ENCODE measurements at regions not wholly inside any gene's neighbourhood (a gene's known extent, or its start where the extent isn't known, plus 50 kb on each side); places are given as distances from the start of the nearest gene placed in this dataset.

DNA sequence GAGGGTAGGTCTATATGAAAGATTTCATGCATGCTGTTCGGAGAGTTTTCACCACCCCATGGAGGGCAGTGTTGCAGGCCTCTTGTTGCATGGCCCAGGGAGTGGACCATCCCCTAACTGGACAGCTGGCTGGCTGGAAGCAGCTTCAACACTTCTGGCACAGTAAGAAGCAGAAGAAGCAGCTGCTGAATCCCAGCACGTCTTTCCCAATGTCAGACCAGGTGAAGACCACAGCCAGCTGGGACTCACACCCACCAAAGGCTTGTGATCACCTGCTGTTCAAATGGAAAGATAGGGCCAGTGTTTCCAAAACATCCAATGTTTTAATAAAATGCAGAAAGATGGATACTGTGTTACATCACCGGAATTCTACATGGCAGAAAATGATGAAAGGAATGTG lies 1423.6 kb downstream of the AACS start:
- no peak for TF ChIP-seq RFX5 (IDR thresholded peaks at IDR 0.05; ENCODE audit: borderline replicate concordance, low read depth, low read length)
- no peak for TF ChIP-seq JUN (IDR thresholded peaks at IDR 0.05; ENCODE audit: low read depth, low read length)
- TF ChIP-seq EGR1 (IDR thresholded peaks at IDR 0.05; ENCODE audit: borderline replicate concordance, low read depth, low read length): no peak
- no peak for TF ChIP-seq POLR2AphosphoS5 (IDR thresholded peaks at IDR 0.05; ENCODE audit: low read depth, low read length)
- TF ChIP-seq, protein P1, sequence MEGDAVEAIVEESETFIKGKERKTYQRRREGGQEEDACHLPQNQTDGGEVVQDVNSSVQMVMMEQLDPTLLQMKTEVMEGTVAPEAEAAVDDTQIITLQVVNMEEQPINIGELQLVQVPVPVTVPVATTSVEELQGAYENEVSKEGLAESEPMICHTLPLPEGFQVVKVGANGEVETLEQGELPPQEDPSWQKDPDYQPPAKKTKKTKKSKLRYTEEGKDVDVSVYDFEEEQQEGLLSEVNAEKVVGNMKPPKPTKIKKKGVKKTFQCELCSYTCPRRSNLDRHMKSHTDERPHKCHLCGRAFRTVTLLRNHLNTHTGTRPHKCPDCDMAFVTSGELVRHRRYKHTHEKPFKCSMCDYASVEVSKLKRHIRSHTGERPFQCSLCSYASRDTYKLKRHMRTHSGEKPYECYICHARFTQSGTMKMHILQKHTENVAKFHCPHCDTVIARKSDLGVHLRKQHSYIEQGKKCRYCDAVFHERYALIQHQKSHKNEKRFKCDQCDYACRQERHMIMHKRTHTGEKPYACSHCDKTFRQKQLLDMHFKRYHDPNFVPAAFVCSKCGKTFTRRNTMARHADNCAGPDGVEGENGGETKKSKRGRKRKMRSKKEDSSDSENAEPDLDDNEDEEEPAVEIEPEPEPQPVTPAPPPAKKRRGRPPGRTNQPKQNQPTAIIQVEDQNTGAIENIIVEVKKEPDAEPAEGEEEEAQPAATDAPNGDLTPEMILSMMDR (IDR thresholded peaks at IDR 0.05; ENCODE audit: control extremely low read depth in 1 of 3, insufficient read depth in 1 of 3, low read depth in 1 of 3, low read length in 3 of 3): no peak
